ENCODE measurements at regions not wholly inside any gene's neighbourhood (a gene's known extent, or its start where the extent isn't known, plus 50 kb on each side); places are given as distances from the start of the nearest gene placed in this dataset.

DNA sequence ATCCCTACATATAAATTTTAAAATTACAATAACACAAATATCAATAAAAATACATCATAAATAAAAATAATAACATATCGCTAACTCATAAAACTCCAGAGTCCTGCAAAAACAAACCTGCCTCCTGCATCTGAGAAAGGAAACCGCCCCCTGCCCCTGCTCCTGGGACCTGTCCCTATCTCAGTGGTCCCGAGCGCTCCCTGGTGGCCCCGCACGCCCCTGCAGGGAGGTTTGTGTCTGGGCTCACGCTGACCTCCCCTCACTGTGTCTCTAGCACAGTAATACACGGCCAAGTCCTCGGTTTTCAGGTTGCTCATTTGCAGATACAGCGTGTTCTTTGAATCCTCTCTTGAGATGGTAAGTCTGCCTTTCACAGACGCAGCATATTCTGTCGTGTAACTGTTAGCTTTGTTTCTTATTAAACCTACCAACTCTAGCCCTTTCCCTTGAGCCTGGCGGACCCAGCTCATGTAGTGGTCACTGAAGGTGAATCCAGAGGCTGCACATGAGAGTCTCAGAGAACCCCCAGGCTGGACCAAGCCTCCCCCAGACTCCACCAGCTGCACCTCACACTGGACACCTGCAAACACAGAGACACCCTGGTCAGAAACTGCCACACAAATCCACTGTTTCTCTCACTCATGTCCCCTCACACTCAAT lies 554.1 kb downstream of the GOLGA6L6 start:
- in situ Hi-C loops (cut with HindIII; ENCODE audit: low pct_unique_long_range_greater_than_20kb, low sequenced_read_pairs) (no loop called here), intact Hi-C loops (cut with micrococcal nuclease; ENCODE audit: unreplicated experiment) (loop anchor here (10.0 kb wide), 1 partner anchor 63 kb away; no protein-coding TSS in a partner anchor)
- ChIA-PET CTCF (no interaction called here), POLR2A (no interaction called here)
- TF ChIP-seq, protein P1, sequence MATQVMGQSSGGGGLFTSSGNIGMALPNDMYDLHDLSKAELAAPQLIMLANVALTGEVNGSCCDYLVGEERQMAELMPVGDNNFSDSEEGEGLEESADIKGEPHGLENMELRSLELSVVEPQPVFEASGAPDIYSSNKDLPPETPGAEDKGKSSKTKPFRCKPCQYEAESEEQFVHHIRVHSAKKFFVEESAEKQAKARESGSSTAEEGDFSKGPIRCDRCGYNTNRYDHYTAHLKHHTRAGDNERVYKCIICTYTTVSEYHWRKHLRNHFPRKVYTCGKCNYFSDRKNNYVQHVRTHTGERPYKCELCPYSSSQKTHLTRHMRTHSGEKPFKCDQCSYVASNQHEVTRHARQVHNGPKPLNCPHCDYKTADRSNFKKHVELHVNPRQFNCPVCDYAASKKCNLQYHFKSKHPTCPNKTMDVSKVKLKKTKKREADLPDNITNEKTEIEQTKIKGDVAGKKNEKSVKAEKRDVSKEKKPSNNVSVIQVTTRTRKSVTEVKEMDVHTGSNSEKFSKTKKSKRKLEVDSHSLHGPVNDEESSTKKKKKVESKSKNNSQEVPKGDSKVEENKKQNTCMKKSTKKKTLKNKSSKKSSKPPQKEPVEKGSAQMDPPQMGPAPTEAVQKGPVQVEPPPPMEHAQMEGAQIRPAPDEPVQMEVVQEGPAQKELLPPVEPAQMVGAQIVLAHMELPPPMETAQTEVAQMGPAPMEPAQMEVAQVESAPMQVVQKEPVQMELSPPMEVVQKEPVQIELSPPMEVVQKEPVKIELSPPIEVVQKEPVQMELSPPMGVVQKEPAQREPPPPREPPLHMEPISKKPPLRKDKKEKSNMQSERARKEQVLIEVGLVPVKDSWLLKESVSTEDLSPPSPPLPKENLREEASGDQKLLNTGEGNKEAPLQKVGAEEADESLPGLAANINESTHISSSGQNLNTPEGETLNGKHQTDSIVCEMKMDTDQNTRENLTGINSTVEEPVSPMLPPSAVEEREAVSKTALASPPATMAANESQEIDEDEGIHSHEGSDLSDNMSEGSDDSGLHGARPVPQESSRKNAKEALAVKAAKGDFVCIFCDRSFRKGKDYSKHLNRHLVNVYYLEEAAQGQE (IDR thresholded peaks at IDR 0.05; ENCODE audit: insufficient read depth in 1 of 2, low read depth in 2 of 2, low read length in 1 of 2) = no peak
- TF ChIP-seq POLR2AphosphoS5 (IDR thresholded peaks at IDR 0.05; ENCODE audit: low read depth, low read length) = no peak
- no peak for TF ChIP-seq TCF7L2 (IDR thresholded peaks at IDR 0.05; ENCODE audit: low read depth, low read length)
- no peak for TF ChIP-seq SIN3A (IDR thresholded peaks at IDR 0.05; ENCODE audit: borderline replicate concordance, insufficient read depth, low read depth, low read length)
- TF ChIP-seq, protein P2, sequence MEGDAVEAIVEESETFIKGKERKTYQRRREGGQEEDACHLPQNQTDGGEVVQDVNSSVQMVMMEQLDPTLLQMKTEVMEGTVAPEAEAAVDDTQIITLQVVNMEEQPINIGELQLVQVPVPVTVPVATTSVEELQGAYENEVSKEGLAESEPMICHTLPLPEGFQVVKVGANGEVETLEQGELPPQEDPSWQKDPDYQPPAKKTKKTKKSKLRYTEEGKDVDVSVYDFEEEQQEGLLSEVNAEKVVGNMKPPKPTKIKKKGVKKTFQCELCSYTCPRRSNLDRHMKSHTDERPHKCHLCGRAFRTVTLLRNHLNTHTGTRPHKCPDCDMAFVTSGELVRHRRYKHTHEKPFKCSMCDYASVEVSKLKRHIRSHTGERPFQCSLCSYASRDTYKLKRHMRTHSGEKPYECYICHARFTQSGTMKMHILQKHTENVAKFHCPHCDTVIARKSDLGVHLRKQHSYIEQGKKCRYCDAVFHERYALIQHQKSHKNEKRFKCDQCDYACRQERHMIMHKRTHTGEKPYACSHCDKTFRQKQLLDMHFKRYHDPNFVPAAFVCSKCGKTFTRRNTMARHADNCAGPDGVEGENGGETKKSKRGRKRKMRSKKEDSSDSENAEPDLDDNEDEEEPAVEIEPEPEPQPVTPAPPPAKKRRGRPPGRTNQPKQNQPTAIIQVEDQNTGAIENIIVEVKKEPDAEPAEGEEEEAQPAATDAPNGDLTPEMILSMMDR (IDR thresholded peaks at IDR 0.05) = peak; percentile 71
- Histone ChIP-seq H3K4me1 (ENCODE audit: control insufficient read depth, insufficient read depth, low read length) (no peaks in the 10 kb centered on the region), H3K27ac (ENCODE audit: low read length) (no peak overlapping the region), H3K36me3 (ENCODE audit: control insufficient read depth, insufficient read depth, low read length) (no peaks in the 10 kb centered on the region), H3K4me3 (ENCODE audit: low read depth in 2 of 2, low read length in 2 of 2) (no peak overlapping the region), H3K27me3 (ENCODE audit: control insufficient read depth, insufficient read depth, low read length) (no peaks in the 10 kb centered on the region), H3K9me3 (ENCODE audit: control insufficient read depth, insufficient read depth, low read depth, low read length) (no peaks in the 10 kb centered on the region)
- no TSS peak for BruUV-seq (replicated peaks)
- DNase-seq (ENCODE audit: low read depth, low spot score) = no peak
- ATAC-seq = peak; percentile 79

DNA sequence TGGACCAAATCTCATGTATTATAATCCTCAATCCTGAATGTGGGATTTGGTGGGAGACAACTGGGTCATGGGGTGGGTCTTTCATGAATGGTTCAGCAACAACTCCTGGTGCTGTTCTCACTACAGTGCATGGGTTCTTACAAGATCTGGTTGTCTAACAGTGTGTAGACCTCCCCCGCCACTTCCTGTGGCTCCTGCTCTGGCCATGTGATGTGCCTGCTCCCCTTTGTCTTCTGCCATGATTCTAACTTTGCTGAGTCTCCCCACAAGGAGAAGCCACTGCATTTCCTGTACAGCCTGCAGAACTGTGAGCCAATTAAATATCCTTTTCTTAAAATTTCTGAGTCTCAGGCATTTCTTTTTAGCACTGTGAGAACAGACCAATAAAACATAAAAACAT lies 557.5 kb downstream of the GOLGA6L6 start:
- Histone ChIP-seq H3K9me3 (ENCODE audit: control insufficient read depth, insufficient read depth, low read depth, low read length) (no peaks in the 10 kb centered on the region), H3K4me3 (ENCODE audit: low read depth in 2 of 2, low read length in 2 of 2) (no peak overlapping the region), H3K27me3 (ENCODE audit: control insufficient read depth, insufficient read depth, low read length) (no peaks in the 10 kb centered on the region), H3K4me1 (ENCODE audit: control insufficient read depth, insufficient read depth, low read length) (no peaks in the 10 kb centered on the region), H3K27ac (ENCODE audit: low read length) (no peak overlapping the region), H3K36me3 (ENCODE audit: control insufficient read depth, insufficient read depth, low read length) (no peaks in the 10 kb centered on the region)
- in situ Hi-C loops (cut with HindIII; ENCODE audit: low pct_unique_long_range_greater_than_20kb, low sequenced_read_pairs) = no loop called here
- ChIA-PET POLR2A (no interaction called here), CTCF (no interaction called here)
- no peak for ATAC-seq
- TF ChIP-seq, protein P2 (IDR thresholded peaks at IDR 0.05) = no peak
- TF ChIP-seq POLR2AphosphoS5 (IDR thresholded peaks at IDR 0.05; ENCODE audit: low read depth, low read length) (no peak), TCF7L2 (IDR thresholded peaks at IDR 0.05; ENCODE audit: low read depth, low read length) (no peak), SIN3A (IDR thresholded peaks at IDR 0.05; ENCODE audit: borderline replicate concordance, insufficient read depth, low read depth, low read length) (no peak)
- TF ChIP-seq, protein P1 (IDR thresholded peaks at IDR 0.05; ENCODE audit: insufficient read depth in 1 of 2, low read depth in 2 of 2, low read length in 1 of 2) = no peak
- DNase-seq (ENCODE audit: low read depth, low spot score) = no peak
- BruUV-seq (replicated peaks) = no TSS peak
- intact Hi-C loops (cut with micrococcal nuclease; ENCODE audit: unreplicated experiment) = loop anchor here (10.0 kb wide), 1 partner anchor 59 kb away; no protein-coding TSS in a partner anchor

All from Panc1 (cell line).